ENCODE measurements at regions not wholly inside any gene's neighbourhood (a gene's known extent, or its start where the extent isn't known, plus 50 kb on each side); places are given as distances from the start of the nearest gene placed in this dataset.

DNA sequence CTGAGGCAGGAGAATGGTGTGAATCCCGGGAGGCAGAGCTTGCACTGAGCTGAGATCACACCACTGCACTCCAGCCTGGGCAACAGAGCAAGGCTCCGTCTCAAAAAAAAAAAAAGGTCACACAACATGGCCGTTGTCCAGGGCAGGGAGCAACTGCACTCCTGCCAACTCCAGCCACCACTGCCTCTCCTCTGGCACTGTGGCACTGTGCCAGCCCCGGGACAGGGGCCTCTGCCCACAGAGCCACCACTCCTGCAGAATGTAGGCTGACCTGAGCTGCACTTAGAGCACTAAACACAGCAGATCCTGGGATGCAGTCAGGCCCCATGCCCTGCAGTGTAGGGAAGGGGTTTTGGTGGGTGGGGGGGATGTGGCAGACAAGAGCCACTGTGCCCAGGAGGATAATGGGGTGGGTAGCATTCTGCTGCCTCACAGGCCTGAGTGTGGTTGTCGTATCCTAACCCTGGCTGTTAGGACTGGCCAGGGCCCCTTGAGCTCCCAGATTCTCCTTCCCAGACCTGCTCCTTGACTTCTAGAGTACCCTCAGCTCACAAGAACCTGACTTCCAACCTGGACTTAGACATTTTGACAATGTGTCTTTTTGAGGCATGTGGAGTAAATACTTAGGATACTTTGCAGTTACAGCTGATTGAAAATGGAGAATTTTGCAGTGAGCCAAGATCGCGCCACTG lies 69.4 kb upstream of the SH3RF3 start:
- H3K4me3 ChIP-seq (ENCODE audit: low read depth, low read length): no peak overlapping the region
- TF ChIP-seq, protein P1, sequence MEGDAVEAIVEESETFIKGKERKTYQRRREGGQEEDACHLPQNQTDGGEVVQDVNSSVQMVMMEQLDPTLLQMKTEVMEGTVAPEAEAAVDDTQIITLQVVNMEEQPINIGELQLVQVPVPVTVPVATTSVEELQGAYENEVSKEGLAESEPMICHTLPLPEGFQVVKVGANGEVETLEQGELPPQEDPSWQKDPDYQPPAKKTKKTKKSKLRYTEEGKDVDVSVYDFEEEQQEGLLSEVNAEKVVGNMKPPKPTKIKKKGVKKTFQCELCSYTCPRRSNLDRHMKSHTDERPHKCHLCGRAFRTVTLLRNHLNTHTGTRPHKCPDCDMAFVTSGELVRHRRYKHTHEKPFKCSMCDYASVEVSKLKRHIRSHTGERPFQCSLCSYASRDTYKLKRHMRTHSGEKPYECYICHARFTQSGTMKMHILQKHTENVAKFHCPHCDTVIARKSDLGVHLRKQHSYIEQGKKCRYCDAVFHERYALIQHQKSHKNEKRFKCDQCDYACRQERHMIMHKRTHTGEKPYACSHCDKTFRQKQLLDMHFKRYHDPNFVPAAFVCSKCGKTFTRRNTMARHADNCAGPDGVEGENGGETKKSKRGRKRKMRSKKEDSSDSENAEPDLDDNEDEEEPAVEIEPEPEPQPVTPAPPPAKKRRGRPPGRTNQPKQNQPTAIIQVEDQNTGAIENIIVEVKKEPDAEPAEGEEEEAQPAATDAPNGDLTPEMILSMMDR (IDR thresholded peaks at IDR 0.05; ENCODE audit: low read depth, low read length, missing control alignments): no peak
- in situ Hi-C loops (cut with HindIII; ENCODE audit: low sequenced_read_pairs): loop anchor here (5.0 kb wide), 1 partner anchor 37 kb away; no protein-coding TSS in a partner anchor
- no peak for DNase-seq (ENCODE audit: low read depth)

DNA sequence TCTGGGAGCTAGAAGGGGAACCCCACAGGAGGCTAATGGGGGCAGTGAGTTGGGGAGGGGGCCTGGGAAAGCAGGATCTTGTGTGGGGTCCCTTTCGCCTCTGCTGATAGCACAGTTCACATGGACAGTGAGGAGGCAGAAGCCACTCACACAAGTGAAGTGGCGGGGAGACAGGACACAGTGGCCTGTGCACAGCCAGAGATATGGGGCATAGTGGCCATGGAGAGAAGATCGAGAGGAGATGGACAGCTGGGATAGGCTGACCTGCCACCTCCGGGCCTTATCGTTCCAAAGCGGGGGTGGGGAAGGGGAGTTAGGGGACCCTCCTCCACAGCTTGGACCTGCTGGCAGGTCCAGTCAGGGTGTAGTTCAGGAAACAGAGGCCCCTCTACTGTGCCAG lies 69.8 kb upstream of the EDAR start:
- TF ChIP-seq, protein P1 (IDR thresholded peaks at IDR 0.05; ENCODE audit: low read depth, low read length, missing control alignments): no peak
- in situ Hi-C loops (cut with HindIII; ENCODE audit: low sequenced_read_pairs): no loop called here
- no peak for DNase-seq (ENCODE audit: low read depth)

GRCh38 chr2:109058191-109058632 lies 69.2 kb upstream of the EDAR start:
- no peak overlapping the region for H3K4me3 ChIP-seq (ENCODE audit: low read depth, low read length)
- TF ChIP-seq, protein P1 (IDR thresholded peaks at IDR 0.05; ENCODE audit: low read depth, low read length, missing control alignments): no peak
- DNase-seq (ENCODE audit: low read depth): no peak
- in situ Hi-C loops (cut with HindIII; ENCODE audit: low sequenced_read_pairs): no loop called here

More for the DNA sequence above, 69.8 kb upstream of the EDAR start:
- no peak overlapping the region for H3K4me3 ChIP-seq (ENCODE audit: low read depth, low read length)

DNA sequence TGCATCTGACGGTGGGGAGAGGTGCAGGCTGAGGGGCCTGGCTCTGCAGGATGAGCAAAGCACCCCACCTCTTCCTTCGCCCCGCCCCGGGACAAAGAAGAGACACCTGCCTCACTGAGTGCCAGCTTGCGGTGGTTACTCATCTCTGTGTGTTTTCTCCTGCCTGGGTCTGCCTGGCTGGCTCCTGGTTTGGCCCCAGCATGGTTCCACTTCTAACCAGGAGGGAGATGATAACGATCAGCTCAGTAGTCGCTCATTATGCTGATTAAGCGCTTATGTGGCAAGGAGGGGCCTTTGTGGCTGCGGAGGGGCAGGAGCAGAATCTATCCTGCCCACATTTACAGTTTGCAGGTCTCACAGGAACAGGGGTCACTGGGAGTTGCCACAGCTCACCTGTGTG lies 68.7 kb upstream of the EDAR start:
- no peak overlapping the region for H3K4me3 ChIP-seq (ENCODE audit: low read depth, low read length)
- TF ChIP-seq, protein P1 (IDR thresholded peaks at IDR 0.05; ENCODE audit: low read depth, low read length, missing control alignments): no peak
- in situ Hi-C loops (cut with HindIII; ENCODE audit: low sequenced_read_pairs): no loop called here
- DNase-seq (ENCODE audit: low read depth): no peak

DNA sequence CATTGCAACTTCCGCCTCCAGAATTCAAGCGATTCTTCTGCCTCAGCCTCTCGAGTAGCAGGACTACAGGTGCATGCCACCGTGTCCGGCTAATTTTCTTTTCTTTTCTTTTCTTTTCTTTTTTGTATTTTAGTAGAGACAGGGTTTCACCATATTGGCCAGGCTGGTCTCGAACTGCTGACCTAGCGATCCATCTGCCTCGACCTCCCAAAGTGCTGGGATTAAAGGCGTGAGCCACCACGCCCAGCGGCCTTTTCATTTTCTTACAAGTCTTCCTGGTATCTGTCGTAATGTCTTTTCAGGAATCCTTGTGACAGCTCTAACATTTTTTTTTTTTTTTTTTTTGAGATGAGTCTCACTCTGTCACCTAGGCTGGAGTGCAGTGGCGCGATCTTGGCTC lies 66.4 kb upstream of the EDAR start:
- no peak for DNase-seq (ENCODE audit: low read depth)
- TF ChIP-seq, protein P1 (IDR thresholded peaks at IDR 0.05; ENCODE audit: low read depth, low read length, missing control alignments): no peak
- in situ Hi-C loops (cut with HindIII; ENCODE audit: low sequenced_read_pairs): no loop called here
- H3K4me3 ChIP-seq (ENCODE audit: low read depth, low read length): no peak overlapping the region

GRCh38 chr2:109054865-109055264 lies 65.8 kb upstream of the EDAR start:
- in situ Hi-C loops (cut with HindIII; ENCODE audit: low sequenced_read_pairs): no loop called here
- TF ChIP-seq, protein P1 (IDR thresholded peaks at IDR 0.05; ENCODE audit: low read depth, low read length, missing control alignments): no peak
- DNase-seq (ENCODE audit: low read depth): no peak
- no peak overlapping the region for H3K4me3 ChIP-seq (ENCODE audit: low read depth, low read length)

All from astrocyte of the cerebellum (primary cell).